IMR-90 (cell line): ENCODE measurements at regions not wholly inside any gene's neighbourhood (a gene's known extent, or its start where the extent isn't known, plus 50 kb on each side); places are given as distances from the start of the nearest gene placed in this dataset.

Experiments used
- CEBPB ChIP-seq: IDR thresholded peaks from 2 replicates; pipeline ENCODE4 v1.6.1; 2012; ENCODE audit warnings: low read depth, low read length, improper control_type of control experiment
- CHD1 ChIP-seq: IDR thresholded peaks from 2 replicates; pipeline ENCODE4 v1.6.1; 2012; ENCODE audit warnings: low read depth, low read length, improper control_type of control experiment
- CTCF ChIP-seq: conservative IDR thresholded peaks from 2 replicates; pipeline ENCODE4 v1.5.1; 2012; ENCODE audit warnings: mild to moderate bottlenecking, low read depth, low read length, improper control_type of control experiment
- ELK1 ChIP-seq: fragments of 150-350 bp; IDR thresholded peaks from 2 replicates; pipeline ENCODE4 v1.6.1; 2016; ENCODE audit warnings: low read depth, mild to moderate bottlenecking, low read length, moderate library complexity, borderline replicate concordance
- MAFK ChIP-seq: IDR thresholded peaks from 2 replicates; pipeline ENCODE4 v1.6.1; 2012; ENCODE audit warnings: low read depth, low read length, improper control_type of control experiment
- POLR2A ChIP-seq: IDR thresholded peaks from 2 replicates; pipeline ENCODE4 v1.6.1; 2012; ENCODE audit warnings: mild to moderate bottlenecking, low read depth, low read length
- RAD21 ChIP-seq: IDR thresholded peaks from 2 replicates; pipeline ENCODE4 v1.6.1; 2012; ENCODE audit warnings: low read length, improper control_type of control experiment
- RCOR1 ChIP-seq: IDR thresholded peaks from 2 replicates; pipeline ENCODE4 v1.6.1; 2012; ENCODE audit warnings: mild to moderate bottlenecking, low read length, improper control_type of control experiment; ENCODE audit not compliant: insufficient replicate concordance
- RFX5 ChIP-seq: IDR thresholded peaks from 2 replicates; pipeline ENCODE4 v1.8.0; 2012; ENCODE audit warnings: low read depth, mild to moderate bottlenecking, low read length, moderate library complexity
- SMC3 ChIP-seq: fragments of 150-350 bp; IDR thresholded peaks from 2 replicates; pipeline ENCODE4 v1.6.1; 2016; ENCODE audit warnings: low read depth, mild to moderate bottlenecking, antibody characterized with exemption, low read length, moderate library complexity

- TF ChIP-seq CTCF (no peak), CHD1 (no peak), POLR2A (no peak), RCOR1 (no peak), MAFK (no peak), CEBPB (no peak), RAD21 (no peak), ELK1 (no peak), SMC3 (no peak), RFX5 (no peak)
Measured at GRCh38 chr12:45502481-45503128, 226.9 kb upstream of the ARID2 start.
